ENCODE measurements at regions not wholly inside any gene's neighbourhood (a gene's known extent, or its start where the extent isn't known, plus 50 kb on each side); places are given as distances from the start of the nearest gene placed in this dataset.
"Not testable (repeated sequence)": the region's sequence is repeated elsewhere in the genome, so short reads cannot be mapped to it uniquely, and the experiment has no call there.

DNA sequence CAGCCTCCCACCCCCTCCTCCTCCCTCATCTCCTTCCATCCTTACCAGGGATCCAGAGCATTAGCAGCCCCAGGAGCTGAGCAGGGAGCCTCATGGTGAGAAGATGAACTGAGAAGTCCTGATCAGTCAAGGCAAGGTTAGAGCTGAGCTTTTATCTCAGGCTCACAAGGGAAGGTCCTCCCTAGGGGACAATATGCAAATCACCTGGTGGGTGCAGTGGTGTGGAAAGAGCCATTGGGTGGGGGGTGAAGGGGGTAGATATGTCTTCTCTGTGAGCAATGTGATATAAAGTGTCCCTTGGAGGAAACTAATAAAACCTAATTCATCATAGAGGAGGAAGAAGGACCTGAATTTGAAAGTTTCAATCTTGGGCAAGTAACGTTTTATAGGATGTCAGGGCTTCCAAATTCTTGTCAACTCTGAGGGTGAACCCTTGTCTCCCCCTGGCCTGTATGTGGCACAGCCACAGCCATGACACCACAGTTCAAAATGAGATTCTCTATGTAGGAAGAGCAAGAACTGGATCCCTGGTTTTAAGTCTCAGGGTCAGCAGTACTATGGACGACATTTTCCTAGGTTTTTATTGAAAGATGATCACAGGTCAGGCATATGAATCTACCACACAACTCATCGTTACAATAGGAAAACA, 543.5 kb downstream of the RPIA start:
- DNase-seq: not testable (repeated sequence)

DNA sequence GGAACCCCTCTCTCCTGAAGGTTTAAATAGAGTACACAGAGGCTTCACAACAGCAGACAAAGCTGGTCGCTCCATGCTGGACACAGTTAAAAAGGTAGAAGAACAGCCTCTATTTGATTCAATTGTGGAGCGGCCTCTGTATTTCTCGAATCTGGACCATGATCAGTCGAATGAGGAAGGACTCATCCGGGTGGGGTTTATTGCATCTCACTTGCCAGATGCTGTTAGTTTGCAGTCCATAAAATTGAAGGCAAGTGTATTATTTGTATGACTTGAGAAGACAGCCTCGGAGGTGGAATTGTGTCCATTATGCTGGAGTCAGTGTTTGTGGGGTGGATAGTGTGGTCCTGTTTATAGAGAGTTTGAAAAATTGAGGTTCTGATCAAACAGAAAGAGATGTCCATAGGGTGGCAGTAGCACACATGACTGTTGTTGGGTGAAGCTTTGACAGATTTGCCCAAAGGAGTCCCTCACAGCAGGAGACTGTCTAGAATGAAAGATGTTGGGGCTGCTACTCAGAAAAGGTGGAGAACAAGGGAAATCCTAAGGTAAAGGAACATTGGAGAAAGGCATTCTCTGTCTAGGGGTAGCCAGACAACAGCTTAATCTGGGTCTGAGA, 545.5 kb downstream of the RPIA start:
- DNase-seq: not testable (repeated sequence)

DNA sequence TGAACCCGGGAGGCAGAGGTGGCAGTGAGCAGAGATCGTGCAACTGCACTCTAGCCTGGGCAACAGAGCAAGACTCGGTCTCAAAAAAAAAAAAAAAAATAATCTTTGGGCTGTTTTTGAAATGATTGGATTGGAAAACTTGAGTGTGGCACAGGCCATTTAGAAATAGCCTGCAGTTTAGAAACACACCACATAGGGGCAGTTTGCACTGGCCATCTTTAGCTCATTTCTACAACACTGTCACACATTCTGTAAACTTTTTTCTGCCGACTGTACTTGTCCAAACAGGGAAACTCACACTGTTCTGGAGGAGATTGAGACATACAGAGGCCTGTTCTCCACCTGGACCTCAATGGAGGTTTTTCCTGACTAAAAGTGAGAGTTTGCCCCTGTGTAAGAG, 546.3 kb downstream of the RPIA start:
- not testable (repeated sequence) for DNase-seq

DNA sequence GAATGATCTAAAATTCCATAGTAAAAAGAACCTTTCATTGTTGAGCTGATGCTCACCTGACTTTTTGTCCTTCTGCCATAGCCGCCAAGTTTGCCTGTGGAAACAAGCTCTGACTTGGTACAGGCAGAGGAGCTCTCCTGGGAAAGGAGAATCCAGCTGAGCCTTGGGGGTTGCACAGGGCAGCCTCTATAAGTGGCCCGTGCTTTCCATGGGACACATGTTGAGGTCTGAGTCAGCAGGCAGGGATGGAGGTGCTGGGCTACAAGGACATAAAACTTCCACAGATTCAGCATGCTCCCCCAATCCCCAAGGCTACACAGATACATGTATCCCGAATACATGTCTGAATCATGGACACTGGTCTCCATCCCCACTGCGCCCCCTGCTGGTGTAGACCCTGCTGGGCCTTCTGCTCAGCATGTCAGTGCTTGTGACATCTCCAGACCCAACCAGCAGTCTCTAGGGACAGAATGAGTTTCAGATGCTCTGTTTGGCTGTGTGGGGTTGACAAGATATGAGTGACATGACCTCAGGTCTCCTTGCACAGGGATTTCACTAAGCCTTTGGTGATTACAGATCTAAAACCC, 551.7 kb downstream of the RPIA start:
- not testable (repeated sequence) for DNase-seq

DNA sequence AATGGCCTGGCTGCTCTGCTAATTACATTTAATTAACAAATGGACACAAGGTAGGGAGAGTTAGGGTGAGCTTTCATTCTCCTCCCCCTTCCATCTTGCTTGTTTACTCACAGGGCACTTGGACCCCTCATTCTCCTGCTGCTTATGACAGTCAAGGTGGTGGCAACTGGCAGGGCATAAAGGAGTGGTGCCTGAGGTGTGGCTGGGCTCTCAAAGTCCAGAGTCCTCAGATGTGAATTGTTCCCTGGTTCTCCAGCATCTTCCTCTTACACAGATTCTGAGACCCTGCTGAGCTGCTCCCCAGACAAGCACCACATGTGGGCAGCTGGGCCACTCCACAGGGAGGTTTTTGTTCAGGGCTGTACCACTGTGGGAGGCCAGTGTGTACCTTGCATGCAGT, 552.9 kb downstream of the RPIA start:
- DNase-seq: not testable (repeated sequence)

DNA sequence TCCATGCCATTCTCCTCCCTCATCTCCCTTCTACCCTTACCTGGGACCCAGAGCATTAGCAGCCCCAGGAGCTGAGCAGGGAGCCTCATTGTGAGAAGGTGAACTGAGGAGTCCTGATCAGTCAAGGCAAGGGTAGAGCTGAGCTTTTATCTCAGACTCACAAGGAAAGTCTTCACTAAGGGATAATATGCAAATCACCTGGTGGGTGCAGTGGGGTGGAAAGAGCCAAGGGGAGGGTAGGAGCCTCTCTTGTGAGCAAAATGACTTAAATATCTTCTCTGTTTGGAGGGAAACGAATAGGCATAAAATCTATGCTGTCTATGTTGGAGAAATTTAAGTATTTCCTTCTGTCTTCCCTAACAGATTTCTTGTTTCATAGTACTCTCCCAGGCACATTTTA, 554.0 kb downstream of the RPIA start:
- DNase-seq: not testable (repeated sequence)

DNA sequence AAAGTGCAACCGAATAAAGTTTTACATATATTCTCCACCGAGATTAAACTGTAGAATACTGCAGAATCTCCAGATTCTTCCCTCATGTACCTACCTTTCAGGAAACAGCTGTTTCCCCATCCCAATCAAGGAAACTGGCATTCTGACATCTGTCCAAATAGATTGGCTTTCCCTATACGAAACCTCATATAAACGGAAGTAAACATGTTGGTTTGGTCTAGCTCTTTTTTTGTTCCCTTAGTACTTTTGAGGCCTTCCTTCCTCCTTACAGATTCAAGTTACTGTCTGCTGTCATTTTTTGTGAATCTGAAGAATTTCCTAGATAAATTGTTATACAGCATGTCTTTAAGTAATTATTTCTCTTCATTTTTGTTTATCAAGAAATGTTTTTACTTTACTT, 554.6 kb downstream of the RPIA start:
- DNase-seq: not testable (repeated sequence)

DNA sequence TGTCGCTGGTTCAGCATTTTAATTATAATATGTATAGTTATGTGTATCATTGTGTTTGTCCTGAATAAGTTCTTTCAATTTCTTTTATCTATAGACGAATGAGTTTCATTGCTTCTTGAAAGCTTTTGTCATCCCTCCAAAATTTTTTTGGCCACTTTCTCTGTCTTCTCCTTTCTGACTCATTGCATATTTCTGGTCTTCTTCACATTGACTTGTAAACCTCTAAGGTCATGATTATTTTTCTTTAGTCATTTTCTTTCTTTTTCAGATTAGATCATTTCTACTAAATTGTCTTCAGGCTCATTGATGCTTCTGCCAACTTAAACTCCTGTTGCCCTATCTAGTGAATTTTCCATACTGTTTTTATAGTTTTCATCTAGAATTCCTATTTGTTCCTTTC, 555.1 kb downstream of the RPIA start:
- DNase-seq: not testable (repeated sequence)

DNA sequence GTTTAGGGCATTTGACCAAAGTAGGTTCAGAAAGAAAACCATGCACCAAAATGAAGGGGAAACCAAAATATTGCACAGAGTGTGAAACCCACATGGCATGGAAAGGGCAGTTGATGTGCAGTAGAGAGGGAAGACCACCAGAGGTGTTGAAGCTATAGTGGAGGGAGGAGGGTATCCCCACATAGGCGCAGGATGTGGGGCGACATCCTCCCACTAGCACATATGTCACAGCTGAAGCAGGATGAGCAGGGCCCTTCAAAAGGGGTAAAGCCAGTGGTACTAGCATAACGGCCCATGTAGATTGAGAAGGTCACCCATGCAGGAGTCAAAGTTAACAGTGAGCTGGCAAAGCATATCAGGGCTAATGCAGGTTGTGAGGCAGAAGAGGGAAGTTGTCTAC, 563.5 kb downstream of the RPIA start:
- DNase-seq: not testable (repeated sequence)

DNA sequence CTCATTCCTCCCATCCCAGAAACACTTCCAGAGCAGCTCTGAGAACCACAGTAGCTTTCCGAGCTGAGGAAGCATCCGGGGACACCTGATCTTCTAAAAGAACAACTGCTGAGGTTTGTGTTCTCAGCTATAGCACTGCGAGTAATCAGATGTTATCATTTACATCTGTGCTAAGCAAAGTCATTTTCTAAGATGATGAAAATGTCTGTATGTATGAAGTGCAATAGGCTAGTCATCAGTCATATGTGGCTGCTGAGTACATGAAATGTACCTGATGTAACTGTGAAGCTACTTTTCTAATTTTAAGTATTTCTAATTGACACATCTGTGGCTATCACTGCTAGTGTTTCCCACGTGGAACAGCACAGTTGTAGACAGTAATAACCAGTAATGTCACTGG, 582.0 kb downstream of the RPIA start:
- DNase-seq: not testable (repeated sequence)

DNA sequence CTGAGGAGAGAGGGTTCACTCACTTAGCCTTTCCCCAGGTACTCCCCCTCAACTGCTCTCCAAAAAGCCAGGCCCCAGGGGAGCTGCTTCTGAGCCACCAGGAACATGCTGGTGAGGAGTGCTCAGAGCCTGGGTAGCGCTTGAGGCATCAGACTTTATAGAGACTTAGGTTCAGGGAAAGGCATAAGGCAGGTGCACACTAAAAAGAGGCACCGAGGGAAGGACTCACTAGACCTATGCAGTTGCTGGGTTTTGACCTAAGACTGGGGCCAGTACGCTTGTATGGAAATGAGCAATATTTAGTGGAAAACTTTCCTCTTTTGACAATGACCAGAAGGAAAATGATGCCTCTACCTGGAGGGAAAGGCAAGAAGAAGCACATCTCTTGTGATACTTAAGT, 589.1 kb downstream of the RPIA start:
- DNase-seq: not testable (repeated sequence)

DNA sequence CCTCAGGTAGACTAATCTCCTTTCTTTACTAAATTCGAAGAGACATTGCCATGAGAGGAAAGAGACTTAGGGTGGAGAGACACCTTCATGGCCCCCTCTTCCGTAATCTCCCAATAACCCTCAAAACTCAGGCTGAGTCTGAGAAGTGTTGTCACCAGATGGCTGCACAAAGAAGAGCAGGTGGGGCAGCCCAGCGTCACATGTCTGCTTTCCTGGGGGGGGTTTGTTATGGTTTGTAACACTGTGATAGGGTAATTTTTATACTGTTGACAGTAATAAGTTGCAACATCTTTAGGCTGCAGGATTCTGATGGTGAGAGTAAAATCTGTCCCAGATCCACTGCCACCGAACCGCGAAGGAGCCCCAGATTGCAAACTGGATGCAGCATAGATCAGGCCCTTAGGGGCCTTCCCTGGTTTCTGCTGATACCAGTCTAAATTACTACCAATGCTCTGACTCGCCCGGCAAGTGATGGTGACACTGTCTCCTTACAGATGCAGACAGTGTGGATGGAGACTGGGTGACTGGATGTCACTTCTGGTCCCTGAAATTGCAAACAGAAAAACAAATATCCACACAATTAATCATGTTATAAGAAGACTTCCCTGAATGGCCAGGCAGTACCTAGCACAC, 595.1 kb downstream of the RPIA start:
- not testable (repeated sequence) for DNase-seq

DNA sequence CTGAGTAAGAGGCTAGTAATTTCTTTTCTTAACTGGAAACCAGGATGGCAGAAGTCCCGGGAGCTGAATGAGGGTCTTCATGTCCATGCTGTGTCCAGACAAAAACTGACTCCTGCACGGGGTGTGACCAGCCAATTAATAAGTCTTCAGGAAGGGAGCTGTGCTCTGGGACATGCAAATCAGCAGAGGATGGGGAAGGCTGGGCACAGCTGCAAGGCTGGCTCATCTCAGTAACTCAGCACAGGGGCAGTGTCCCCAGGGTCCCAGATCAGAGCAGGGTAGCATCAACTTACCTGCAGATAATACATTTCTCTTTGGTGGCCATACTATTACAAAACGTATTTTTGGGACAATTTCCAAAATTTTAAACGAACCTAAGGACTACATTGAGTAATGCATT, 595.6 kb downstream of the RPIA start:
- DNase-seq: not testable (repeated sequence)

DNA sequence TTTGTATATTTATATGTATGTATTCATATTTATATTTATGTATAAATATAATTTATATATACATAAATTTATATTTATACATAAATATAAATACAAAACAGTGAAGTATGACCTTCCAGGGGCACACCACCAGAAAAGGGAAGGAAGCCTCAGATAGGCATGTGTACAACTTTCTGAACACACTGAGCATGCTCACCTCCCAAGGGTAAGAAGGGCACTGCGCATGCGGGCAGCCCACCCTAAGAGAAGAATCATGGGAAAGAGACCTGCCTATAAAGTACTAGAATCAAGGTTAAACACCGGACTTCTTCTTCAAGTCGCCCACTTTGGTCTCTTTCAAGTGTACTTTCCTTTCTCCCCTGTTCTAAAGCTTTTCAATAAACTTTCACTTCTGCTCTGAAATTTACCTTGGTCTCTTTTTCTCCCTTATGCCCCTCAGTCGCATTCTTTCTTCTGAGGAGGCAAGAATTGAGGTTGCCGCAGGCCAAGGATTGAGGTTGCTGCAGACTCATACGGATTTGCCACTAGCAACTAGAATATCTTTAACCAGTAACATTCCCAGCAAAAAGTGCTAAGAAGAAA, 600.3 kb downstream of the RPIA start:
- not testable (repeated sequence) for DNase-seq

DNA sequence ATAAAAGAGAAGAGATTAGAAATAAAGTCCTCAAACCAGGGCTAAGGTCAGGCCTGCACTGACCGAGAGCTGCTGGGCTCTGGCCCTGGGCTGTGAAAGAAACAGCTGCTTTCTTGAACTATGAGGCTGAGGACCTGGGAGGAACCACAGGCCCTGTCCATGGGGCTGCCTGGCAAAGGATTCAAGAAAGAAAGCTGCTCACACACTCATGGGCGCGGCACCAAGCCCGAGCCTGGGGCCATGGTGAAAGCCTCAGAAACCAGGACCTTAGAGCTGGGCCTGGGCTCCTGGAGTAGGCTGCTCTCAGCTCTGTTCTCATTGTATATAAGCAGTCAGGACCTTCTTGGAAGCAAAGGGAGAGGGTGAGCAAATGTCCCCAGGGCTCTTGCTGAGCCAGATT, 601.9 kb downstream of the RPIA start:
- not testable (repeated sequence) for DNase-seq

DNA sequence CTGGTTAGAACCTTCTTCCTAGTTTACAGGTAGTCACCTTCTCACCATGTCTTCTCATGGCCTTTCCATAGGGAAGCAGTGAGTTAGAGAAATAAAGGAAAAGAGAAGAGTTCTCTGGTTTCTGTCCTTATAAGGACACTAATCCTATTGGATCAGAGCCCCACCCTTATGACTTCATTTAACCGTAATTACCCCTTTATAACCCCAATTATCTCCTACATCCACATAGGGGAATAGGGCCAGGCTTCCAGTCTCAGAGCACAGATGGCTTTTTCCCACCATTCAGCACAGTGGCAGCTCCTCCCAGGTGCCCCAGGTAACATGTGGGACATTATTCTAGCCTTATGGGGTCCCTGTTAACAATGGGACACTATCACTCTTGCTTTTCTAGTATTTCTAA, 602.9 kb downstream of the RPIA start:
- not testable (repeated sequence) for DNase-seq

DNA sequence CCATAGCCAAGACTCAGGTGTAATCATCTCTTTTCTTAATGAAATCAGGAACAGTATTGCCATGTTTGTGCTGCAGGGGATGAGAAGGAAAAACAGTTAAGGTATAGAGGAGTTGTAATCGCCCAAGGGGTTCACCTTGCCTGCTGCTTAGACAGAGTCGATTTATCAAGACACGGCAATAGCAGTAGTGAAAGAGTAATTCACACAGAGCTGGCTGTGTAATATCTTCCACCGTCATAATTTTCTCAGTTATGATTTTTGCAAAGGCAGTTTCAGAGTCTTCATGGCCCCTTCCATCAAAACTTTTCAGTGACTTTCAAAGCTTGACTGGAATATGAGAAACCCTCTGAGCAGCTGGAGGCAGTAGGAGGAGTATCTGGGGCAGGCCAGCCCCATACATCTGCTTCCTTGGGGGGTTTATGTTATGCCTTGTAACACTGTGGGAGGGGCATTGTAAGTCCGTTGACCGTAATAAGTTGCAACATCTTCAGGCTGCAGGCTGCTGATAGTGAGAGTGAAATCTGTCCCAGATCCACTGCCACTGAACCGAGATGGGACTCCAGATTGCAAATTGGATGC, 605.4 kb downstream of the RPIA start:
- not testable (repeated sequence) for DNase-seq

DNA sequence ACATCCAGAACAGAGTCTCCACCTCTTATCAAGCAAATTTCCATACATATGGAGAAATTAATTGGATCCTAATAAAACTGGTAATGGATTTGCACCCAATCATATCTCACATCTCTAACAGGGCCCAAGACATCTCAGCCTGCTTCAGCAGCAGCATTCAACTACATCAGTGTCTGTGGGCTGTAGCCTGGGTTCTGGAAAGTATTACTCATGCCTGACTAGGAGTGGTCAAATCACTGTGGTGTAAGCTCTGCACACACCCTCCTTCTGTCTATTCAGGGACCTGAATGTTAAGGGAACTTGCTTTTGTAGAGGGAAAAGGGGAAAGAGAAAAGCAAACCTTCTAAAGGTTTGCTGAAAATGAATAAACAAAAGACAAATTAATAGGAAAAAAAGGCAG, 607.7 kb downstream of the RPIA start:
- not testable (repeated sequence) for DNase-seq

DNA sequence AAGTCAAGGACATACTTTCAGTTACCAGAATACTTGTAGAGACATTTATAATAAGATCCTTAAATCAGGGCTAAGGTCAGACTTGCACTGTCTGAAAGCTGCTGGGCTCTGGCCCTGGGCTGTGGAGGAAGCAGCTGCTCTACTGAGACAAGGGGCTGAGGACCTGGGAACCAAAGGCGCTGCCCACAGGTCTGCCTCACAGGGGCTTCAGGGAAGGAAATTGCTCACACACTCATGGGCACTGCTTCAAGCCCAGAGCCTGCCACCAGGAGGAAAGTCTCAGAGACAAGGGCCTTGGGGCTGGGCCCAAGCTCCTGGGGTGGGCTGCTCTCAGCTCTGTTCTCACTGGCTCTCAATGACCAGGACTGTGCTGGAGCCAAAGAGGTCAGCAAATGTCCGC, 614.1 kb downstream of the RPIA start:
- DNase-seq: not testable (repeated sequence)

DNA sequence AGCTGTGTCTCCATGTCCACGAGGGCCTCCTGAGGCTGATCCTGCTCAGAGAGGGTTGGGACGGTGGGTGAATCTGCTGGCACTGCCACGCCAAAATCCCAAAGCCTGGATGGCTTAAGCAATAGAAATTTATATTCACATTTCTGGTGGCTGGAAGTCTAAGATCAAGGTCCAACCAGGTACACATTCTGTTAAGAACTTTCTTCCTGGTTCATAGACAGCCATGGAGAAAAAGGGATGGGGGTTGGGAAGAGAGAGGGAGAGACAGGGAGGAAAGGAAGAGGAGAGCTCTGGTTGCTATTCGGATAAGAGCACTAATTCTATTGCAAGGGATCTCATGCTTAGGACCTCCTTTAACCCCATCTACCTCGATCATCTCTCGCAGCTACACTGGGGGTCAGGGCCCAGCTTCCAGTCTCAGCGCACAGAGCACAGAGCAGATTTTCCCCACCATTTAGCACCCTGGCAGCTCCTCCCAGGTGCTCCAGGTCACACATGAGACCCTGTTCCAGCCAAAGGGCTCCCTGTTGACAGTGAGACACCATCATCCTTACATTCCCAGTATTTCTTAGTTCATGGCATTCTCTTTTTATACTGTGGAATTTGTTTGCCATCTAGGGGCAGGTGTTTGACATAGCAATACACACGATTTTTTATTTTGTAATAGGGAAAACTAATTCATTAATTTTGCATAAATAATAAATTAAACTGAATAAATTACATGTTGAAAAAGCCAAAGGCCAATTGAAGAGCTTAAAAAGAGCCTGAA, 615.6 kb downstream of the RPIA start:
- DNase-seq: not testable (repeated sequence)

DNA sequence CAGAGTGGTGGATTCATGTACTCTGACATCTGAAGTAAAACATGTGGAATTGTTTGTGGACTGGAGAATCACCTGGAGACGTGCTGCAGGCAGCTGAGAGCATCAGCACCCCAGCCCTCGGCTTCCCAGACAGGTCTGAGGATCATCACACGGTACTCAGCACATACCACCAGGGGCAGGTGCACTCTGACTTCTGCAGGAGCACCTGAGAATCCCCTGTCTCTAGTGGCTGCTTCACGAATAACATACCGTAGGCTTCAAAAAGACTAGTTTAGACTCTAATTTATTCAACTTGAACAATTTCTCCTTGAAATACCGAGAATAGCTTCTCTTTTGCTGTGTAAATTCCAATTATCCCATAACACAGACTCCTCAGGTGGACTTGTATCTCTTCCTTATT, 627.5 kb downstream of the RPIA start:
- DNase-seq: not testable (repeated sequence)

DNA sequence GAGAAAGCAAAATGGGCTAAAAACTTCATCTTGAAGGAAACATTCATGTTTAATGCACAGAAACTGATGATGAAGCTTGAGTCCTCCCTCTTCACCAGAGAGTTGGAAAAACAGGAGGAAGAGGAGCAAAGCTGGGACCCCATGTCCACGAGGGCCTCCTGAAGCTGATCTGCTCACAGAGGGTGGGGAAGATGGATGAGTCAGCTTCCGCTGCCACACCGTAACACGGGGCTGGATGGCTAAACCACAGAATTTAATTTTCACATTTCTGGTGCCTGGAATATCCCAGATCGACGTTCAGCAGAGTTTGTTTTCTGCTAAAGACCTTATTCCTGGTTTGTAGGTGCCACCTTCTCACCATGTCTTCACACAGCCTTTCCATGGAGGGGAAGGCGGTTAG, 634.4 kb downstream of the RPIA start:
- DNase-seq: not testable (repeated sequence)
